GM19351 (cell line): ENCODE measurements at regions not wholly inside any gene's neighbourhood (a gene's known extent, or its start where the extent isn't known, plus 50 kb on each side); places are given as distances from the start of the nearest gene placed in this dataset.

Experiments used
- ATAC-seq: cut with Tn5 transposase; IDR thresholded peaks from one replicate; pipeline ENCODE4 v1.9.1; 2021; ENCODE audit warnings: mild to moderate bottlenecking, moderate library complexity; ENCODE audit not compliant: unreplicated experiment

GRCh38 chrX:65610481-65610880 lies 57.0 kb upstream of the MSN start:
- ATAC-seq, result no peak

GRCh38 chrX:65610040-65610439 lies 57.4 kb upstream of the MSN start:
- no peak for ATAC-seq

- no peak for ATAC-seq
Observed at GRCh38 chrX:65609237-65609636, 58.2 kb upstream of the MSN start.

DNA sequence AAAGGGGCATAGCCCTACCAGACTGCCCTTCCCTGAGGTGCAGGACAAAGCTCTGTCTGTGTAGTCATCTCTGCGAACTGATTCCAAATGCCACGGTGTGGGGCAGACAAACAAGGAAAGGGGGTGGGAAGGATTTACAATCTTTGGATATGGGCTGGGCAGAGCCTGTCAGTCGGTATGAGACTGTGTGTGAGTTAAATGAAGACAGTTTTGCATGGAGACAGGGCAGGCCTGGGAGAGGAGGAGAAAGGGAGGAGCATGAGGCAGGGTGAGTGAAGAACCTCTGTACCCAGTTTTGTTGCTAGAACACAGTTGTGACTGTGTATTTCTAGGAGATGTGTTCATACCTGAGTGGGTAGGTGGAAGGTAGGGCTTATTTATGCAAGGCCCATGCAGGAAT lies 59.4 kb upstream of the MSN start:
- no peak for ATAC-seq

DNA sequence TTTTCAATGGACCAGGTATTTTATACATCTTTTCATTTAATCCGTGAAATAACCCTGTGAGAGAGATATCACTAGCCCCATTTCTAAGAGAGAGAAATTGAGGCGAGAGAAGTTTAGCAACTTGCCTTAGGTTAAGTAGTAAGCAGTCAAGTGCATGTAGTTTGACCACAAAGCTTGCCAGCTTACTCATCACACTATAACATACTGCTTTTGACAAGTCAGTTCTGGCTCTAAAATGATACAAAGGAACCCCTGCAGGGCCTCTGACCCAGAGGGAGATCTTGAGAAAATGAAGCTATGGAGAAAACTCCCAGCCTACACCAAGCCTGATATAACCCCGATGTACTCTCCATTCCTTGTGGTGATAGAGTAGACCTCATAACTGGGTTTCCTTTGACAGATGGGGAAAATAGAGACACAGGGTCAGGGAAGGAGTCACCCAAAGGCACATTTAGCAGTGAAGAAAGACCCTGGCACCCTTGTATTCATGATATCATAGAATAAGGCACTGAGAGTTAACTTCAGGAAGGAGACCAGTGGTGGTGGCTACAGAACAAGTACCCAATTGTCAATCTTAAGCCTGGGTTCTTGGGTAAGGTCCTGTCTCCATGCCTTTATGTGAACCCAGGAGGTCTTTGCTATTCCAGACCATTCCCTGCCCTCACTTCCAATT lies 60.2 kb upstream of the MSN start:
- no peak for ATAC-seq

DNA sequence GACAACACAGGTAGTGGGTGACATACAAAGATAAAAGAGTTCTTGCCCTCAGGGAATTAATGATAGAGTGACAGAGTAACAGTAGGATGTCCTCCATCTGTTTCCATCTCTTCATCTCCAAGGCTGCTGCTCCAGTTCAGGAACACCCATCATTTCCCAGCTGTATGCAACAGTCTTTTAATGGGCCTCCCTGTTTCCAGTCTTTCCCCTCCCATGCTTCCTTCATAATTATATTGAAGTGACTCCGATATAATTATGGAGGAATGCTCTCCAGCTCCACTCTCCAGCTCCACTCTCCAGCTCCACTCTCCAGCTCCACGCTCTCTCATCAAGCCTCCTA lies 65.3 kb upstream of the MSN start:
- no peak for ATAC-seq

- ATAC-seq, result peak; percentile 69
Observed at GRCh38 chrX:65601530-65602220, 65.8 kb upstream of the MSN start.

DNA sequence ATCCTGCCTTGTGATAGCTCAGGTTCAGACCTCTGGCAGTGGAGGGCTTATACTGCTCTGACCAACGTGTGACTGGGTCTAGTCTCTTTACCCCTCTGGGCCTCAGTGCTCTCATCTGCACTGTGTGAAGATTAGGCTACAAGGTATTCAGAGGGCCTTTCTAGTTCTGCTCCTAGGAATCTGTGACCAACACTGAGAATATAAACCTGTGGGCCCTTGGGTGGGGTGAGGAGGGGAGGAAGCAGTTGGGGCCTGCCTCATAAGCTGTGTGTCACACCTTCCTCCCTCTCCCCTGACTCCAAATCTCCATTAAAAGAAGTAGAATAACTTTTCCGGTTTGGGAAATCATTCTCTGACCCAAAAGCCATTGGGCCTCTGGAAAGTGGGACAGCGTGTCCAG lies 66.3 kb upstream of the MSN start:
- ATAC-seq, result no peak

DNA sequence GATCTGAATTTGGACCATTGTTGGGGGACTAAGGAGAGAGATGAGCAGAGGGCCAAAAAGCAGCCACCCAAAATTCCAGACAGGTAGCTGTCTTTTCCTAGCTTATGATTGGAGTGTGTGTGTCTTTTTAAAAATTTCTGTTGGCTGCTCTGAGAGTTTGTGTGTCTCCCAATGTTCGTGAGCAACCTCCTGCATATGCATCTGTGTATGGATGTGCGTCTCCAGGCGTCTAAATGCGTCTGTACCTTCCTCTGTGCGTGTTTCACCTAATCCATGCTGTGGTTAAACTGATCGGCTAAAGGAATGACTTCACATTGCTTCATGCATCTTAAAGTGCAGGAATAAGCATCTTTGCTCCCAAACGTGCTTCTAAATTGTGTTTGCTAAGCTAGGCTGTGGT lies 65.5 kb upstream of the LAS1L start:
- no peak for ATAC-seq

- ATAC-seq, result no peak
Observed at GRCh38 chrX:65598559-65599147, 64.1 kb upstream of the LAS1L start.

- ATAC-seq, result peak; percentile 66
Observed at GRCh38 chrX:65596270-65597034, 61.9 kb upstream of the LAS1L start.

DNA sequence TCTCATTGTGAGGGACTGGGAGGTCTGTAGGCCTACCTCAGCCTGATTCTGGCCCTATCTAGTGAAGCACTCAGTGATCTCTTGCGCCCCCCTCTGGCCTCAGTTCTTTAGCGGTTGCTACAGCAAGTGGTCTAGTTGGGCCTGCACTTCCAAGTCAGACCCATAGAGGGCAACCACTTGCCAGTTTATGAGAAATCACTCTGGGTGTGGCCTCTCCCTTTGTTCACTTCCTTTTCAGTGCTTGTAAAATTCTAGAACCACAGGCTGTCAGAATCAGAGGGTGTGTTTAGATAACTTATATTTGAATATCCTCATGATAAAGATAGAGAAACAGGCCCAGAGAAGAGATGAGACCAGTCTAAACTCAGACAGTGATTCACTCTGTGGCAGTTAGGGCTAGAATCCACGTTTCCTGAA lies 60.9 kb upstream of the LAS1L start:
- ATAC-seq, result peak; percentile 71

DNA sequence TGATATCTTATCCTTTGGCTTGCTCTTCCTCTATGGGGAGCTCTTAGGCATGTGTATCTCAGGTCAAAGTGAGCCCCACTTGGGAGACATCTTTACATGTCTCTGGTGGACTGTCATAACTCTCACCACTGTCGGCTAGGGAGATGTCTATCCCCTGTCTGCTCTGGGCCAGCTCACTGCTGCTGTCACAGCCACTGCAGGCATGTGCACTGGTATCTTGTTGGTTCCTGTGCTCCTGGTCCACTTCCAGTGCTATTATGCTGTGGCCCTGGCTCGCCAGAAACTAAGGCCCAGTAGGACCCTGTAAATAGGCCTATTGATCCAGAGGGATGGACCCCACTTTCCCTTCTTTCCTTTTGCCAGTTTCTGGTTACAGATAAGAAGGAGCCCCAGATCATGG lies 56.6 kb upstream of the LAS1L start:
- no peak for ATAC-seq

- ATAC-seq, result no peak
Observed at GRCh38 chrX:65589304-65589703, 54.7 kb upstream of the LAS1L start.

DNA sequence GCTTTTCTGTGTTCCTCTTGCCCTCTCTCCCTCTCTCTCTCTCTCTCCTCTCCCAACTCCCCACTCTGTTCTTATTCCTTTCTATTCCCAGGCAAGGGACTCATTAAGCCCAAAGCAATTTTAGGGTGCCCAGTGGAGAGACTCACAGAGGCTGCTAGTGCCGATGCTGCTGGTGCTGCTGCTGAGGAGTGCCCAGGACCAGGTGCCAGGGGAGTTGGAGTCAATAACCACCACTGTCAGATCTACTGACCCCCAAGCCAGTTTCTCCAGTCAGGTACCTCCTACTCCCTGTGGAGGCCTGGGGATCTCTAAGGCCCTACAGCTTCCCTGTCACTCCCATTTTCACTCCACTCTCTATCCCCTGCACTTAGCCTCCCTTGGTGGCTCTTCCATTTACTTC lies 54.2 kb upstream of the LAS1L start:
- ATAC-seq, result no peak

- no peak for ATAC-seq
Observed at GRCh38 chrX:65587616-65588526, 53.3 kb upstream of the LAS1L start.

DNA sequence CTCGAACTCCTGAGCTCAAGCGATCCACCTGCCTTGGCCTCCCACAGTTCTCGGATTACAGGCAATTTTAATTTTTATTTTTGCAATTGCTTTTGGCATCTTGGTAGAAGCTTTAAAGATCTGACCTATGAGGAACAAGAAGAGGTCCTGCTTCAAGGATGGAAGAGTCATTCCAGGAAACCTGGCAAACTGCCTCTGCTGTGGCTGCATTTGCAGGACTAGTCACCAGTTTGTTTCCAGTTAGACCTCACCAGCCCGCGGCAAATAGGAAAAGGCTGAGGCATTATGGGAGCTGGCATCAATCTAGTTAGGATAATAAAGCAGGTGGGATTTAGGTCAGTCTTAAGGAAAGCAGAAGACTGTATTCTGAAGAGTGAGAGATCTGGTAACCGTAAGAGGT lies 51.9 kb upstream of the LAS1L start:
- no peak for ATAC-seq

GRCh38 chrX:65585226-65585625 lies 50.6 kb upstream of the LAS1L start:
- ATAC-seq, result peak; percentile 38
